Progenitor cell of endocrine pancreas (in vitro differentiated cells): ENCODE measurements at regions not wholly inside any gene's neighbourhood (a gene's known extent, or its start where the extent isn't known, plus 50 kb on each side); places are given as distances from the start of the nearest gene placed in this dataset.

ENCODE experiments used
- DNase-seq: peaks from one replicate; pipeline ENCODE4 v3.0.0; 2021; ENCODE audit warnings: low spot score; ENCODE audit not compliant: unreplicated experiment
- H3K27ac Mint-ChIP-seq: 2 replicates; pipeline ENCODE4 v1.8.0; 2021; ENCODE audit warnings: mild to moderate bottlenecking, moderate library complexity, mixed read lengths
- H3K27me3 Mint-ChIP-seq: 2 replicates; pipeline ENCODE4 v1.8.0; 2021; ENCODE audit warnings: mixed read lengths
- H3K36me3 Mint-ChIP-seq: 2 replicates; pipeline ENCODE4 v1.8.0; 2022; ENCODE audit warnings: mixed read lengths; ENCODE audit not compliant: insufficient read depth
- H3K4me1 Mint-ChIP-seq: 2 replicates; pipeline ENCODE4 v1.8.0; 2021; ENCODE audit warnings: low read depth, mixed read lengths
- H3K4me3 Mint-ChIP-seq: 2 replicates; pipeline ENCODE4 v1.8.0; 2021; ENCODE audit warnings: low read depth, mild to moderate bottlenecking, moderate library complexity, mixed read lengths
- H3K9me3 Mint-ChIP-seq: 2 replicates; pipeline ENCODE4 v1.8.0; 2021; ENCODE audit warnings: low read depth, mixed read lengths
- TF ChIP-seq, protein P1 (sequence below): fragments of 200-600 bp; sonication (generic); IDR thresholded peaks from one replicate; pipeline ENCODE4 v1.5.0; 2021; ENCODE audit warnings: antibody characterized with exemption, mild to moderate bottlenecking; ENCODE audit not compliant: unreplicated experiment

- Mint-ChIP-seq H3K27me3 (no peaks in the 10 kb centered on the region), H3K36me3 (no peaks in the 10 kb centered on the region), H3K9me3 (peaks cover 7% of the 10 kb centered on the region), H3K4me1 (no peaks in the 10 kb centered on the region), H3K27ac (no peak overlapping the region), H3K4me3 (no peak overlapping the region)
- TF ChIP-seq, protein P1, sequence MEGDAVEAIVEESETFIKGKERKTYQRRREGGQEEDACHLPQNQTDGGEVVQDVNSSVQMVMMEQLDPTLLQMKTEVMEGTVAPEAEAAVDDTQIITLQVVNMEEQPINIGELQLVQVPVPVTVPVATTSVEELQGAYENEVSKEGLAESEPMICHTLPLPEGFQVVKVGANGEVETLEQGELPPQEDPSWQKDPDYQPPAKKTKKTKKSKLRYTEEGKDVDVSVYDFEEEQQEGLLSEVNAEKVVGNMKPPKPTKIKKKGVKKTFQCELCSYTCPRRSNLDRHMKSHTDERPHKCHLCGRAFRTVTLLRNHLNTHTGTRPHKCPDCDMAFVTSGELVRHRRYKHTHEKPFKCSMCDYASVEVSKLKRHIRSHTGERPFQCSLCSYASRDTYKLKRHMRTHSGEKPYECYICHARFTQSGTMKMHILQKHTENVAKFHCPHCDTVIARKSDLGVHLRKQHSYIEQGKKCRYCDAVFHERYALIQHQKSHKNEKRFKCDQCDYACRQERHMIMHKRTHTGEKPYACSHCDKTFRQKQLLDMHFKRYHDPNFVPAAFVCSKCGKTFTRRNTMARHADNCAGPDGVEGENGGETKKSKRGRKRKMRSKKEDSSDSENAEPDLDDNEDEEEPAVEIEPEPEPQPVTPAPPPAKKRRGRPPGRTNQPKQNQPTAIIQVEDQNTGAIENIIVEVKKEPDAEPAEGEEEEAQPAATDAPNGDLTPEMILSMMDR = no peak
- no peak for DNase-seq
Observed at GRCh38 chr4:116838609-116839008, 246.8 kb downstream of the TRAM1L1 start.

DNA sequence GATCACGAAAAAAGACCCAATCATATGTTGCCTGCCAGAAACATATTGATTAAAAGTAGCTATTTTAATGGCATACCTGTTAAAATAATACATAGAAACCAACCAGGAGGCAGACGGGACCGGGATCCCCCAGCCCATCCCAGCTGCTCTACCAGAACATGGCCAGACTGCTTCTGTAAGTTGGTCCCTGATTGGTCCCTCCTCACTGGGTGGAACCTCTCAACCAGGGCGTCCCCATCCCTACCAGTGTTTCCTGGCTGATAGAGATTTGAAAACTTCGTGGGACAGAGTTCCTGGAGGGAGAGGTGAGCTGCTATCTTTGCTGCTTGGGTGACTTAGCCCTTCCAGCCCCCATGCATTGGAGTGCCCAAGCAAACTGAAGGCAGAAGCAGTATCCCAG, 256.2 kb downstream of the TRAM1L1 start:
- DNase-seq = no peak
- Mint-ChIP-seq H3K4me3 (no peak overlapping the region), H3K27ac (no peak overlapping the region), H3K9me3 (peaks cover 6% of the 10 kb centered on the region), H3K36me3 (peaks cover 3% of the 10 kb centered on the region), H3K4me1 (no peaks in the 10 kb centered on the region), H3K27me3 (no peaks in the 10 kb centered on the region)
- TF ChIP-seq, protein P1 = no peak

- H3K27ac Mint-ChIP-seq = no peak overlapping the region
- no peaks in the 10 kb centered on the region for H3K36me3 Mint-ChIP-seq
- DNase-seq = no peak
- no peak overlapping the region for H3K4me3 Mint-ChIP-seq
- no peaks in the 10 kb centered on the region for H3K4me1 Mint-ChIP-seq
- H3K27me3 Mint-ChIP-seq = no peaks in the 10 kb centered on the region
- H3K9me3 Mint-ChIP-seq = peaks cover 6% of the 10 kb centered on the region
- TF ChIP-seq, protein P1 = no peak
Observed at GRCh38 chr4:116824172-116824571, 261.2 kb downstream of the TRAM1L1 start.

- DNase-seq = no peak
- TF ChIP-seq, protein P1 = no peak
- no peak overlapping the region for H3K4me3 Mint-ChIP-seq
- H3K36me3 Mint-ChIP-seq = no peaks in the 10 kb centered on the region
- H3K4me1 Mint-ChIP-seq = no peaks in the 10 kb centered on the region
- H3K27me3 Mint-ChIP-seq = no peaks in the 10 kb centered on the region
- no peaks in the 10 kb centered on the region for H3K9me3 Mint-ChIP-seq
- H3K27ac Mint-ChIP-seq = no peak overlapping the region
Observed at GRCh38 chr4:116811730-116812129, 273.6 kb downstream of the TRAM1L1 start.

GRCh38 chr4:116796022-116796421, 289.4 kb downstream of the TRAM1L1 start:
- TF ChIP-seq, protein P1 = peak; percentile 21
- Mint-ChIP-seq H3K9me3 (no peaks in the 10 kb centered on the region), H3K27me3 (no peaks in the 10 kb centered on the region), H3K4me3 (no peak overlapping the region), H3K27ac (no peak overlapping the region), H3K4me1 (no peaks in the 10 kb centered on the region), H3K36me3 (no peaks in the 10 kb centered on the region)
- DNase-seq = no peak
